ENCODE measurements at regions not wholly inside any gene's neighbourhood (a gene's known extent, or its start where the extent isn't known, plus 50 kb on each side); places are given as distances from the start of the nearest gene placed in this dataset.

- FAIRE-seq, result no peak
- ChIA-PET POLR2A (ENCODE audit: partially characterized antibody) (no interaction called here), CTCF (ENCODE audit: partially characterized antibody) (no interaction called here)
- H4K20me1 ChIP-seq (replicated peaks in 1 of 2; ENCODE audit: control insufficient read depth in 1 of 2, insufficient read depth in 2 of 2, low read length in 2 of 2), result no peaks in the 10 kb centered on the region
- H4K5ac ChIP-seq (ENCODE audit: insufficient read length, low read depth, low read length), result no peak overlapping the region
- no peak overlapping the region for H2BK12ac ChIP-seq (ENCODE audit: low read depth, low read length)
- no peaks in the 10 kb centered on the region for H3K36me3 ChIP-seq (ENCODE audit: control insufficient read depth in 2 of 4, insufficient read depth in 4 of 4, low read length in 3 of 4)
- no peak overlapping the region for H2AK5ac ChIP-seq (ENCODE audit: low read depth, low read length)
- H3K14ac ChIP-seq (ENCODE audit: insufficient read length), result no peak overlapping the region
- H2BK15ac ChIP-seq (ENCODE audit: low read length), result no peak overlapping the region
- H3K4me2 ChIP-seq (ENCODE audit: insufficient read depth in 1 of 2, low read depth in 2 of 2, low read length in 2 of 2), result no peak overlapping the region
- no peak overlapping the region for H3K23ac ChIP-seq (ENCODE audit: insufficient read length)
- H4K8ac ChIP-seq (ENCODE audit: extremely low read depth, insufficient read depth, low read length), result no peak overlapping the region
- DNase-seq (ENCODE audit: low read depth in 1 of 2, low spot score in 2 of 2), result no peak
- no peaks in the 10 kb centered on the region for H3K9me3 ChIP-seq (ENCODE audit: insufficient read depth in 2 of 2, low read depth in 1 of 2, low read length in 1 of 2)
- H3K18ac ChIP-seq (ENCODE audit: extremely low read depth, low read length), result no peak overlapping the region
- no peak overlapping the region for H3K4ac ChIP-seq (replicated peaks; ENCODE audit: insufficient read length, low read depth, low read length)
- WGBS, 2 experiments (ENCODE audit: extremely low coverage in 1 of 2, insufficient coverage in 1 of 2, insufficient read length in 1 of 2, insufficient replicate concordance in 2 of 2, low coverage in 1 of 2, low lambda C conversion rate in 2 of 2, missing lambda C conversion rate in 1 of 2), result 95% methylated on average over 3 of the region's 3 CpGs; no CpG with 5 or more reads in 1 of the 2 experiments
- H2BK5ac ChIP-seq (ENCODE audit: low read depth, low read length), result no peak overlapping the region
- H3K27me3 ChIP-seq (replicated peaks in 1 of 4; ENCODE audit: control insufficient read depth in 3 of 4, extremely low read depth in 1 of 4, insufficient read depth in 3 of 4, low read length in 3 of 4), result no peaks in the 10 kb centered on the region; a peak in 1 of 7 replicates
- TF ChIP-seq GTF2F1 (IDR thresholded peaks at IDR 0.05; ENCODE audit: borderline replicate concordance, low read depth, low read length), result no peak
- TF ChIP-seq SRF (IDR thresholded peaks at IDR 0.05; ENCODE audit: low read depth, low read length), result peak; percentile 63
- no peak for TF ChIP-seq CREB1 (IDR thresholded peaks at IDR 0.05)
- no peak overlapping the region for H4K91ac ChIP-seq (replicated peaks; ENCODE audit: insufficient read length, low read length)
- no peak overlapping the region for H3K56ac ChIP-seq (replicated peaks; ENCODE audit: insufficient read length, low read depth, low read length)
- H3K4me3 ChIP-seq (ENCODE audit: extremely low read depth in 1 of 4, insufficient read depth in 2 of 4, low read depth in 3 of 4, low read length in 4 of 4), result no peak overlapping the region
- no peak overlapping the region for H3K27ac ChIP-seq (ENCODE audit: low read depth, low read length)
- H2BK20ac ChIP-seq (ENCODE audit: low read length), result no peak overlapping the region
- H3K79me1 ChIP-seq (ENCODE audit: low read depth, low read length), result no peaks in the 10 kb centered on the region
- no peaks in the 10 kb centered on the region for H3K79me2 ChIP-seq (ENCODE audit: control insufficient read depth in 1 of 2, insufficient read depth in 2 of 2, low read length in 2 of 2)
- H3K9ac ChIP-seq (replicated peaks in 1 of 4; ENCODE audit: extremely low read depth in 1 of 4, low read depth in 3 of 4, low read length in 3 of 4), result no peak overlapping the region
- no peak overlapping the region for H2BK120ac ChIP-seq (replicated peaks; ENCODE audit: low read depth, low read length)
- no peaks in the 10 kb centered on the region for H3K23me2 ChIP-seq (ENCODE audit: low read depth, low read length)
- no peaks in the 10 kb centered on the region for H3K4me1 ChIP-seq (replicated peaks in 1 of 4; ENCODE audit: control insufficient read depth in 3 of 4, insufficient read depth in 4 of 4, low read length in 3 of 4)
- 0 out of 2 replicates have a peak overlapping the region, but pooled peaks have one; percentile 49 for H2AFZ ChIP-seq (ENCODE audit: low read length)
These were observed 459.4 kb upstream of the ID4 start for GRCh38 chr6:19377722-19378121.

Measured in H1 (cell line).